T-helper 22 cell (primary cell): ENCODE measurements at regions not wholly inside any gene's neighbourhood (a gene's known extent, or its start where the extent isn't known, plus 50 kb on each side); places are given as distances from the start of the nearest gene placed in this dataset.

Experiments
- DNase-seq: peaks from one replicate; pipeline ENCODE4 v3.0.0-alpha.2; 2020; ENCODE audit warnings: low read depth

- DNase-seq = no peak
Measured at GRCh38 chr11:112859787-112860186, 101.4 kb upstream of the NCAM1 start.

GRCh38 chr11:112861356-112861755, 99.9 kb upstream of the NCAM1 start:
- no peak for DNase-seq

- no peak for DNase-seq
Measured at GRCh38 chr11:112863305-112863704, 97.9 kb upstream of the NCAM1 start.

DNA sequence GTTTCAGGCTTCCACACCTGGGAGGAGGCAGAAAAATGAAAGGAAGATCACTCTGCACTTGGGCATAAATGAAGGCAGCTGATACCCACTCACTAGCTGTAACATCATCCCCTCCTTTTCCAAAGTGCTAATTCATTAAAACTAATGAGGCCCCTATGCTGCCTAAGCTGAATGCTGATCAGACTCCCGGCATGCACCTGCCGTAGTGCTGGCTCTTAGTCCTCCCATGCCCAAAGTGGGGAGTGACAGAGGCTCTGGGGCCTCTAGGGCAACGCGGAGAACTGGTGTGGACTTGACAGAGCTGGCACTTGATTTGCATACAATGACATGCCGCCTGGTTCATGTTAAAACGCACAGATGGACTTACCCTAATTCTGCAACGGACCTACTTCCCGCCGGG, 96.5 kb upstream of the NCAM1 start:
- DNase-seq = no peak

- DNase-seq = no peak
Measured at GRCh38 chr11:112871909-112872500, 89.2 kb upstream of the NCAM1 start.

DNA sequence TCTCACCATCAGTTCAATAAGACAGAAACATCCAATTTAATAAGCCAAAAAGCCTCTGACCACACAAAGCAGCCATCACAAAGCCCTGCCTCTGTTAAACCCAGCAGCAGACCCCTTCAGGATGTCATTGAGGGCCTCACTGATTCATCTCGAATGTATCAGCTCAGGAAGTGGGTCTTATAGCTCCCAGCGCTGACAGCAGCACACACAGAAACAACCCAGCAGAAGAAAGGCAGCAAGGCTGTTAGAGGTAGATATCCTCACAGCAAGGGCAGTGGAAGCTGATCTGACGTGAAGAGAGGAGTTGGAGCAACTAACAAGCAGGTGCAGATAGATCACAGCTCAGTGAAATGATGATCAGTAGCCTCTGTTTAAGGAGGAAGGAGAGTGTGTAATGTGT, 86.2 kb upstream of the NCAM1 start:
- DNase-seq = no peak

GRCh38 chr11:112877581-112877980, 83.6 kb upstream of the NCAM1 start:
- DNase-seq = no peak

GRCh38 chr11:112878033-112878601, 83.1 kb upstream of the NCAM1 start:
- no peak for DNase-seq

DNA sequence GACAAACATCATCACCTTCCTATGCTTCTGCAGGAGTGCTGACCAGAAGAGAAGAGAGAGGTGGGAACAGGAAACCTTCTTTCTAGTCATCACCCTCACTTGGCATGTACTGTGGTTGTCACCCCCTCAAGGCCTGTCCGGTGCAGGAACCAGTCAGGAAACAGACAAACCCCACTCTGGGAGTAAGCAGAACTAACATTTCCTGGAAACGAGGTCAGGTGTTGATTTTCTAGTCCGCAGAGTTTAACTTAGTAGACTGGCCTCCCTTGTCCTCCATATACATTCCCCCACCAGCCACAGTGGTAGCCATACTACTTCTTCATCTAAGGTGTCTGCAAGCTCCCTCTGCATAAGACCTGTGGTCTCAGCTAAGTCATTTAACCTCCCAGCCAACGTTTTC, 80.7 kb upstream of the NCAM1 start:
- DNase-seq = no peak

GRCh38 chr11:112881461-112881860, 79.8 kb upstream of the NCAM1 start:
- DNase-seq = no peak

- no peak for DNase-seq
Measured at GRCh38 chr11:112882494-112883381, 78.5 kb upstream of the NCAM1 start.

GRCh38 chr11:112884012-112884767, 77.0 kb upstream of the NCAM1 start:
- no peak for DNase-seq

DNA sequence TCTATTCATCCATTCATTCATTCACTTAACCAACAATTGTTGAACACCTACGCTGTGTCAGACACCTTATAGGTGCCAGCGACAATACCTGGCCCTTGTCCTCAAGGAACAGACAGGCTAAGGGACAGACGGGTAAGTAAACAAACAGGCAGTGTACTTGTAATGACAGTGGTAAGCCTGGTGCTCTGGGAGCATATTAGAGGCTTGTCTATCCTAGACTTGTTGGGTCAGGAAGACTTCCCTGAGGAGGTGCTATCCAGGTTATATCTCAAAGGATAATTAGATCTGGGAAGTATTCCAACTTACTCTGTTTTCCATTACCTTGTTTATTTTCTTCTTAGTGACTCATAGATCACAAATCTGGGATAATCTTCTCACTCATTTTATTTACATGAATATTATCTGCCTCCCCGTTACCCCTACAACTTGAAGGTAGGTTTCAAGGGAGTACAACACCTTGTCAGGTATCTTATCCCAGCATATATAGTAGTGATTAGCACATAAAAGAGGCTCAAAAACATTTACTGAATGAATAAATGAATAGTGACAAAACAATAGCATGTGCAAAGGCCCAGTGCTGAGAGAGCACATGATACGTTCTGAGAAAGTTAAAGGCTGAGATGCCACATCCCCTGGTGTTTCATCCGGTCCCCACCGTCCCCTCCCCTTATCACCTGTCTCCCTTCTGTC, 75.3 kb upstream of the NCAM1 start:
- no peak for DNase-seq

GRCh38 chr11:112886434-112887370, 74.5 kb upstream of the NCAM1 start:
- DNase-seq = no peak

- no peak for DNase-seq
Measured at GRCh38 chr11:112889446-112889845, 71.8 kb upstream of the NCAM1 start.

GRCh38 chr11:112899235-112900006, 61.8 kb upstream of the NCAM1 start:
- DNase-seq = no peak

- DNase-seq = no peak
Measured at GRCh38 chr11:112901924-112902323, 59.3 kb upstream of the NCAM1 start.

- DNase-seq = no peak
Measured at GRCh38 chr11:112902361-112903011, 58.7 kb upstream of the NCAM1 start.

DNA sequence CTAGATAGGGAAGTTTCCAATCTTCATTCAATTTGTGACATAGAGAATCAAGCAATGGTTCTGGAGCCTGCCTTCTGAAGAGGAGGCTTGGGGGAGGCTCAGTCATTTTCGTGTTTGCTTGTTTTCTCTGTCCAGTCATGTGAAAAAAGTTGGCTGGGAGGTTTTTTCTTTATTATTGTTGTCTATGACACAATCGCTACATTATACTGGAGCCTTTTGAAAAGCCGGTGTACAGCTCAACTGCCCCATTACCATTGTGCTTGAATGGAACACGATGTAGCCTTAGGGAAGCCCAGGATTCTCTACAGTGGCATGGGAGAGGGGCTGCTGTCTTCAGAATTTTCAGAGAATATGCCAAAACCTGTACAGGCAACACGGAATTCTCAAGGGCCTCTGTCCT, 57.9 kb upstream of the NCAM1 start:
- DNase-seq = no peak

DNA sequence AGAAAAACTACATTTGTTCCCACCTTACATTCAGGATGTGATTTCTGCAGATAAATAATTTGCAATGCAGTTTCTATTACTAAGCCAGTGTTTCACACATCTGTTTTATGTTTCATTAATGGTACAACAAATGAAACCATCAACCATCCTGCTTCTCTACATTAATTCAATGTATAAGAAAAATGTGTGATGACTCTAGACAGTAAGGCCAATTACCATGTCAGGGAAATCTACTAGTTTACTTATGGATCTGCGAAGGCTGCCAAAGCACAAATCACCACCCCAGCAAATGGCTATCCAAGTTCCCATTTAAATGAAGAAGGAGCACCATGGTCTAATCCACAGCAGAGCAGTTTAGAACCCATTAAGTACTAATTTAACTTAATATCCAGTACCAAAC, 50.1 kb upstream of the NCAM1 start:
- DNase-seq = no peak
